ENCODE measurements at regions not wholly inside any gene's neighbourhood (a gene's known extent, or its start where the extent isn't known, plus 50 kb on each side); places are given as distances from the start of the nearest gene placed in this dataset.

- peak; percentile 92 for ATAC-seq
- H3K27me3 Mint-ChIP-seq (ENCODE audit: low read depth), result peaks cover 15% of the 10 kb centered on the region
- peak; percentile 79 for DNase-seq (ENCODE audit: low spot score)
- TF ChIP-seq CREM (CRISPR knock-in tag; IDR thresholded peaks at IDR 0.05) (0 out of 2 replicates have a peak, but pooled peaks have one; percentile 39), ZNF219 (CRISPR knock-in tag; IDR thresholded peaks at IDR 0.05; ENCODE audit: borderline replicate concordance) (no peak), KAT7 (CRISPR knock-in tag; IDR thresholded peaks at IDR 0.05; ENCODE audit: borderline replicate concordance) (0 out of 2 replicates have a peak, but pooled peaks have one; percentile 18), ZNF281 (CRISPR knock-in tag; IDR thresholded peaks at IDR 0.05) (peak; percentile 40; the same call in 1 of the 2 replicates), ZMAT4 (CRISPR knock-in tag; IDR thresholded peaks at IDR 0.05) (no peak)
- H3K4me1 Mint-ChIP-seq, result peaks cover 28% of the 10 kb centered on the region
- H3K9me3 Mint-ChIP-seq, result no peaks in the 10 kb centered on the region
- CTCF ChIA-PET, result interaction anchor here (1.4 to 3.5 kb wide), 3 partner anchors 173 to 682 kb away, joined by 3 to 24 read pairs (median 3); no protein-coding TSS in a partner anchor
- POLR2A ChIA-PET, result no interaction called here
- H3K4me3 Mint-ChIP-seq, result peak overlapping the region; percentile 71
- H3K36me3 Mint-ChIP-seq, result no peaks in the 10 kb centered on the region
- no peak overlapping the region for H3K27ac Mint-ChIP-seq
Measured at GRCh38 chr13:74575729-74576125, 441.5 kb upstream of the KLF12 start.

GRCh38 chr13:74574964-74575728 lies 440.9 kb upstream of the KLF12 start:
- H3K27ac Mint-ChIP-seq, result no peak overlapping the region
- peaks cover 15% of the 10 kb centered on the region for H3K27me3 Mint-ChIP-seq (ENCODE audit: low read depth)
- TF ChIP-seq SOX15 (CRISPR knock-in tag; IDR thresholded peaks at IDR 0.05) (no peak), ZBTB43 (CRISPR knock-in tag; IDR thresholded peaks at IDR 0.05) (0 out of 2 replicates have a peak, but pooled peaks have one; percentile 32), USF2 (CRISPR knock-in tag; IDR thresholded peaks at IDR 0.05) (no peak)
- ChIA-PET CTCF (interaction anchor here (1.4 to 3.5 kb wide), 3 partner anchors 173 to 683 kb away, joined by 3 to 24 read pairs (median 3); no protein-coding TSS in a partner anchor), POLR2A (no interaction called here)
- peak overlapping the region; percentile 71 for H3K4me3 Mint-ChIP-seq
- DNase-seq (ENCODE audit: low spot score) (no peak), ATAC-seq (peak; percentile 33)
- H3K4me1 Mint-ChIP-seq, result peaks cover 28% of the 10 kb centered on the region
- H3K36me3 Mint-ChIP-seq, result no peaks in the 10 kb centered on the region
- no peaks in the 10 kb centered on the region for H3K9me3 Mint-ChIP-seq

GRCh38 chr13:74573654-74574053 lies 439.4 kb upstream of the KLF12 start:
- H3K4me3 Mint-ChIP-seq, result no peak overlapping the region
- no peaks in the 10 kb centered on the region for H3K9me3 Mint-ChIP-seq
- peaks cover 15% of the 10 kb centered on the region for H3K27me3 Mint-ChIP-seq (ENCODE audit: low read depth)
- peak; percentile 70 for DNase-seq (ENCODE audit: low spot score)
- POLR2A ChIA-PET, result no interaction called here
- H3K36me3 Mint-ChIP-seq, result no peaks in the 10 kb centered on the region
- TF ChIP-seq CTCF (IDR thresholded peaks at IDR 0.05) (peak; percentile 23; the same call in 1 of the 2 replicates), JUN (CRISPR knock-in tag; IDR thresholded peaks at IDR 0.05) (no peak), SMAD4 (CRISPR knock-in tag; IDR thresholded peaks at IDR 0.05) (no peak), ZNF219 (CRISPR knock-in tag; IDR thresholded peaks at IDR 0.05; ENCODE audit: borderline replicate concordance) (no peak), ATF1 (CRISPR knock-in tag; IDR thresholded peaks at IDR 0.05) (no peak)
- peak; percentile 60 for ATAC-seq
- no peak overlapping the region for H3K27ac Mint-ChIP-seq
- CTCF ChIA-PET, result interaction anchor here (0.6 to 3.5 kb wide), 16 partner anchors 11 to 685 kb away, joined by 3 to 24 read pairs (median 3); no protein-coding TSS in a partner anchor
- peaks cover 28% of the 10 kb centered on the region for H3K4me1 Mint-ChIP-seq

Measured in WTC11 (cell line).